H1 (cell line): ENCODE measurements at regions not wholly inside any gene's neighbourhood (a gene's known extent, or its start where the extent isn't known, plus 50 kb on each side); places are given as distances from the start of the nearest gene placed in this dataset.

Source experiments
- CTCF ChIA-PET: fragments of 300-600 bp; sonication (Branson Sonifier 250); formaldehyde crosslinking; loops from one replicate; lab custom pipeline; 2021; ENCODE audit not compliant: partially characterized antibody; lab: Charles Lee
- POLR2A ChIA-PET: fragments of 300-600 bp; sonication (Branson Sonifier 250); formaldehyde crosslinking; loops from one replicate; lab custom pipeline; 2021; ENCODE audit warnings: inconsistent platforms; ENCODE audit not compliant: partially characterized antibody; lab: Charles Lee
- DNase-seq, 2 experiments: peaks; one replicate each; pipeline versions ENCODE4 v3.0.0 to v3.0.0-alpha.2; 2010 to 2022; ENCODE audit warnings: low spot score in 2 of 2, low read depth in 1 of 2, mixed read lengths in 1 of 2
- FAIRE-seq: peaks from 2 replicates; lab custom pipeline; 2011; peaks lifted over from hg19 to GRCh38; lab: Jason Lieb, UNC
- H2AFZ ChIP-seq: 2 replicates; pipeline ENCODE4 v1.8.1; 2012; ENCODE audit warnings: low read length, inconsistent platforms
- H2AK5ac ChIP-seq: 2 replicates; pipeline ENCODE4 v1.6.1; 2013; ENCODE audit warnings: low read depth, low read length
- H2BK120ac ChIP-seq: replicated peaks from 2 replicates; pipeline ENCODE3; 2013; ENCODE audit warnings: low read depth, low read length, inconsistent platforms
- H2BK12ac ChIP-seq: 2 replicates; pipeline ENCODE4 v1.6.1; 2013; ENCODE audit warnings: low read depth, low read length
- H2BK15ac ChIP-seq: 2 replicates; pipeline ENCODE4 v1.6.1; 2013; ENCODE audit warnings: low read length
- H2BK20ac ChIP-seq: 2 replicates; pipeline ENCODE4 v1.6.1; 2013; ENCODE audit warnings: low read length
- H2BK5ac ChIP-seq: 2 replicates; pipeline ENCODE4 v1.6.1; 2013; ENCODE audit warnings: low read depth, low read length
- H3K14ac ChIP-seq: 2 replicates; pipeline ENCODE4 v1.6.1; 2013; ENCODE audit warnings: inconsistent platforms; ENCODE audit not compliant: insufficient read length
- H3K18ac ChIP-seq: 2 replicates; pipeline ENCODE4 v1.6.1; 2013; ENCODE audit warnings: low read length; ENCODE audit errors: extremely low read depth
- H3K23ac ChIP-seq: 2 replicates; pipeline ENCODE4 v1.6.1; 2013; ENCODE audit warnings: inconsistent platforms; ENCODE audit not compliant: insufficient read length
- H3K23me2 ChIP-seq: 2 replicates; pipeline ENCODE4 v1.6.1; 2013; ENCODE audit warnings: low read depth, low read length
- H3K27ac ChIP-seq: 2 replicates; pipeline ENCODE4 v1.6.1; 2011; ENCODE audit warnings: low read depth, low read length, inconsistent platforms
- H3K27me3 ChIP-seq, 4 experiments: replicated peaks in 1 of 4; 1 replicate in 1 of 4; 2 replicates in 3 of 4; pipeline versions ENCODE4 v1.6.1 to v1.8.1; 2011 to 2013; ENCODE audit warnings: low read length in 3 of 4, mild to moderate bottlenecking in 3 of 4, inconsistent platforms in 2 of 4, mixed read lengths in 2 of 4, moderate library complexity in 1 of 4; ENCODE audit not compliant: control insufficient read depth in 3 of 4, insufficient read depth in 3 of 4; ENCODE audit errors: extremely low read depth in 1 of 4
- H3K36me3 ChIP-seq, 4 experiments: 2 replicates each; pipeline versions ENCODE4 v1.6.1 to v1.8.1; 2011 to 2013; ENCODE audit warnings: mild to moderate bottlenecking in 4 of 4, low read length in 3 of 4, moderate library complexity in 2 of 4, control low read depth in 1 of 4, inconsistent platforms in 1 of 4; ENCODE audit not compliant: insufficient read depth in 4 of 4, control insufficient read depth in 2 of 4
- H3K4ac ChIP-seq: replicated peaks from 2 replicates; pipeline ENCODE3; 2013; ENCODE audit warnings: low read length, low read depth, mixed read lengths, inconsistent platforms; ENCODE audit not compliant: insufficient read length
- H3K4me1 ChIP-seq, 4 experiments: replicated peaks in 1 of 4; 1 replicate in 1 of 4; 2 replicates in 3 of 4; pipeline versions ENCODE4 v1.6.1 to v1.8.1; 2011 to 2013; ENCODE audit warnings: low read length in 3 of 4, inconsistent platforms in 2 of 4, mixed read lengths in 1 of 4; ENCODE audit not compliant: insufficient read depth in 4 of 4, control insufficient read depth in 3 of 4
- H3K4me2 ChIP-seq, 2 experiments: 2 replicates each; pipeline versions ENCODE4 v1.6.1 to v1.8.1; 2011 to 2013; ENCODE audit warnings: low read depth in 2 of 2, low read length in 2 of 2, control low read depth in 1 of 2, inconsistent platforms in 1 of 2, mild to moderate bottlenecking in 1 of 2; ENCODE audit not compliant: insufficient read depth in 1 of 2
- H3K4me3 ChIP-seq, 4 experiments: fragments of 200-600, 300-600 bp in 1 of 4; sonication (generic), shearing (Covaris generic), sonication (Bioruptor Twin) in 1 of 4; 2 replicates each; pipeline versions ENCODE4 v1.5.1 to v1.8.1; 2011 to 2016; ENCODE audit warnings: low read length in 4 of 4, low read depth in 3 of 4, control low read depth in 2 of 4, inconsistent platforms in 2 of 4, mild to moderate bottlenecking in 2 of 4, mixed read lengths in 1 of 4, moderate library complexity in 1 of 4; ENCODE audit not compliant: insufficient read depth in 2 of 4; ENCODE audit errors: extremely low read depth in 1 of 4
- H3K56ac ChIP-seq: replicated peaks from 2 replicates; pipeline ENCODE3; 2013; ENCODE audit warnings: low read depth, mild to moderate bottlenecking, mixed read lengths, low read length, inconsistent platforms; ENCODE audit not compliant: insufficient read length
- H3K79me1 ChIP-seq: 2 replicates; pipeline ENCODE4 v1.6.1; 2013; ENCODE audit warnings: low read depth, low read length, control low read depth
- H3K79me2 ChIP-seq, 2 experiments: 2 replicates each; pipeline versions ENCODE4 v1.6.1 to v1.8.1; 2012 to 2013; ENCODE audit warnings: low read length in 2 of 2, mild to moderate bottlenecking in 2 of 2, inconsistent platforms in 1 of 2; ENCODE audit not compliant: insufficient read depth in 2 of 2, control insufficient read depth in 1 of 2
- H3K9ac ChIP-seq, 4 experiments: replicated peaks in 1 of 4; 1 replicate in 1 of 4; 2 replicates in 3 of 4; pipeline versions ENCODE4 v1.6.1 to v1.8.1; 2011 to 2013; ENCODE audit warnings: low read depth in 3 of 4, low read length in 3 of 4, control low read depth in 2 of 4, mild to moderate bottlenecking in 2 of 4, moderate library complexity in 2 of 4, inconsistent platforms in 1 of 4; ENCODE audit errors: extremely low read depth in 1 of 4
- H3K9me3 ChIP-seq, 2 experiments: 2 replicates each; pipeline versions ENCODE4 v1.6.1 to v1.8.1; 2012 to 2013; ENCODE audit warnings: mild to moderate bottlenecking in 2 of 2, moderate library complexity in 2 of 2, control low read depth in 1 of 2, inconsistent platforms in 1 of 2, low read depth in 1 of 2, low read length in 1 of 2, mixed read lengths in 1 of 2; ENCODE audit not compliant: insufficient read depth in 2 of 2
- H4K20me1 ChIP-seq, 2 experiments: replicated peaks in 1 of 2; 2 replicates each; pipeline versions ENCODE3 to v1.8.1; 2011 to 2013; ENCODE audit warnings: inconsistent platforms in 2 of 2, low read length in 2 of 2, mild to moderate bottlenecking in 1 of 2; ENCODE audit not compliant: insufficient read depth in 2 of 2, control insufficient read depth in 1 of 2
- H4K5ac ChIP-seq: 2 replicates; pipeline ENCODE4 v1.6.1; 2013; ENCODE audit warnings: low read length, low read depth, mixed read lengths, inconsistent platforms; ENCODE audit not compliant: insufficient read length
- H4K8ac ChIP-seq: 2 replicates; pipeline ENCODE4 v1.8.0; 2013; ENCODE audit warnings: mild to moderate bottlenecking, moderate library complexity, low read length, inconsistent platforms; ENCODE audit not compliant: insufficient read depth; ENCODE audit errors: extremely low read depth
- H4K91ac ChIP-seq: replicated peaks from 2 replicates; pipeline ENCODE3; 2013; ENCODE audit warnings: low read length, mixed read lengths, inconsistent platforms; ENCODE audit not compliant: insufficient read length
- ASH2L ChIP-seq: fragments of 200-600, 300-600 bp; sonication (generic); IDR thresholded peaks from one replicate; pipeline ENCODE4 v1.7.1; 2017; ENCODE audit warnings: low read length
- BCL11A ChIP-seq, 2 experiments: IDR thresholded peaks; one replicate each; pipeline ENCODE4 v1.6.1; 2011; ENCODE audit warnings: low read depth in 2 of 2, low read length in 2 of 2, mild to moderate bottlenecking in 2 of 2
- CEBPB ChIP-seq: IDR thresholded peaks from 2 replicates; pipeline ENCODE4 v1.6.1; 2012; ENCODE audit warnings: low read depth, low read length
- EZH2 ChIP-seq: fragments of 200-600 bp; sonication (generic); IDR thresholded peaks from 2 replicates; pipeline ENCODE4 v1.7.1; 2012; ENCODE audit warnings: low read depth, mild to moderate bottlenecking, moderate library complexity, low read length, inconsistent platforms; ENCODE audit not compliant: severe bottlenecking
- HDAC2 ChIP-seq, 2 experiments: fragments of 300-600 bp in 1 of 2; sonication (generic) in 1 of 2; IDR thresholded peaks; 2 replicates each; pipeline ENCODE4 v1.6.1; 2011 to 2012; ENCODE audit warnings: low read depth in 2 of 2, low read length in 2 of 2, mild to moderate bottlenecking in 2 of 2, moderate library complexity in 2 of 2, borderline replicate concordance in 1 of 2, inconsistent platforms in 1 of 2
- KDM4A ChIP-seq: IDR thresholded peaks from one replicate; pipeline ENCODE4 v1.7.1; 2012; ENCODE audit warnings: low read depth, mild to moderate bottlenecking, moderate library complexity, low read length, inconsistent platforms; ENCODE audit not compliant: severe bottlenecking
- KDM5A ChIP-seq: fragments of 200-600 bp; IDR thresholded peaks from 2 replicates; pipeline ENCODE4 v1.7.1; 2012; ENCODE audit warnings: mild to moderate bottlenecking, low read length, inconsistent platforms, mixed read lengths
- MAX ChIP-seq: IDR thresholded peaks from 2 replicates; pipeline ENCODE4 v1.6.1; 2012; ENCODE audit warnings: inconsistent platforms
- POLR2AphosphoS5 ChIP-seq: IDR thresholded peaks from 2 replicates; pipeline ENCODE4 v1.6.1; 2011; ENCODE audit warnings: low read depth, low read length
- RAD21 ChIP-seq, 2 experiments: IDR thresholded peaks in 1 of 2; conservative IDR thresholded peaks in 1 of 2; 2 replicates each; pipeline ENCODE4 v1.6.1; 2011; ENCODE audit warnings: low read depth in 2 of 2, low read length in 2 of 2, improper control_type of control experiment in 1 of 2, inconsistent platforms in 1 of 2, mild to moderate bottlenecking in 1 of 2, moderate library complexity in 1 of 2
- RXRA ChIP-seq: IDR thresholded peaks from 2 replicates; pipeline ENCODE4 v1.6.1; 2011; ENCODE audit warnings: low read depth, mild to moderate bottlenecking, low read length, moderate library complexity; ENCODE audit not compliant: insufficient read depth
- SIN3A ChIP-seq, 2 experiments: IDR thresholded peaks in 1 of 2; conservative IDR thresholded peaks in 1 of 2; 2 replicates each; pipeline ENCODE4 v1.6.1; 2011 to 2012; ENCODE audit warnings: low read length in 2 of 2, improper control_type of control experiment in 1 of 2, low read depth in 1 of 2, mild to moderate bottlenecking in 1 of 2
- TBP ChIP-seq: IDR thresholded peaks from 2 replicates; pipeline ENCODE4 v1.6.1; 2011; ENCODE audit warnings: low read depth, low read length, improper control_type of control experiment
- ZNF274 ChIP-seq: IDR thresholded peaks from 2 replicates; pipeline ENCODE4 v1.7.0; 2012; ENCODE audit warnings: low read length, borderline replicate concordance; ENCODE audit errors: extremely low read depth
- WGBS, 2 experiments: shearing (Covaris generic) in 1 of 2; methylation state at CpG; one replicate each; pipeline versions ENCODE4 v1.1.6 to v1.1.7; 2013 to 2015; ENCODE audit warnings: low lambda C conversion rate in 2 of 2, mixed read lengths in 2 of 2, inconsistent platforms in 1 of 2, low coverage in 1 of 2, missing lambda C conversion rate in 1 of 2; ENCODE audit not compliant: insufficient replicate concordance in 2 of 2, insufficient coverage in 1 of 2, insufficient read length in 1 of 2; ENCODE audit errors: extremely low coverage in 1 of 2, missing lambda C conversion rate in 1 of 2; 5-methylcytosine and 5-hydroxymethylcytosine counted together

DNA sequence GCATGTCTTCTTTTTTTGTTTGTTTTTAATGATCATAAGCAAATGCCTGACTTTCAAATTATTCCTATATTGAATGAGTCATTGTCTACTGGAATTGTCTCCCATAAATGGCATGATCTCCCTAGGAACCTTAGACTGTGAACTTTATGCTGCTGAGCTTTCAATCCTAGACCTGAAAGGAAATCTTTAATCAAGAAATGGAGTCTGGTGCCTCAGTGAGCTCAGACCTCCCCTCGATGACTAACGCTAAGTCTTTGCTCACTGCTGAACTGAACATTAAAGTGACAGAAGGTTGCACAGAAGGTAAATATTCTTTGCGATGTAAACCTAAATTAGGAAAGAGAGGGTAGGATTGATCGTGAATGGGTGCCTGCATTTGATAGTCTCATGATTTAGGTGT is 745.2 kb upstream of the WWC1 start:
- H2BK120ac ChIP-seq: no peak overlapping the region
- no peak overlapping the region for H3K14ac ChIP-seq
- H3K56ac ChIP-seq: no peak overlapping the region
- peaks cover 0 to 7% (median 6%) of the 10 kb centered on the region in 4 experiments; a peak in 4 of 7 replicates for H3K4me1 ChIP-seq
- no peak overlapping the region for H2BK15ac ChIP-seq
- no peaks in the 10 kb centered on the region for H3K79me1 ChIP-seq
- no peak overlapping the region for H2BK20ac ChIP-seq
- CTCF ChIA-PET: interaction anchor here (1.3 kb wide), 1 partner anchor 10 kb away, joined by 3 read pairs; no protein-coding TSS in a partner anchor
- H4K91ac ChIP-seq: no peak overlapping the region
- no peak overlapping the region for H4K5ac ChIP-seq
- no peak overlapping the region for H3K4me3 ChIP-seq
- no peaks in the 10 kb centered on the region for H3K79me2 ChIP-seq
- no peak for DNase-seq
- H3K9me3 ChIP-seq: no peaks in the 10 kb centered on the region; a peak in 1 of 4 replicates
- H3K18ac ChIP-seq: no peak overlapping the region
- POLR2A ChIA-PET: no interaction called here
- no peak overlapping the region for H4K8ac ChIP-seq
- no peak overlapping the region for H2AK5ac ChIP-seq
- FAIRE-seq: no peak
- 90% methylated on average over 4 of the region's 4 CpGs; no CpG with 5 or more reads in 1 of the 2 experiments for WGBS, 2 experiments
- no peak overlapping the region for H2BK12ac ChIP-seq
- H3K23me2 ChIP-seq: no peaks in the 10 kb centered on the region
- no peaks in the 10 kb centered on the region for H4K20me1 ChIP-seq
- no peak overlapping the region for H3K4me2 ChIP-seq
- no peak overlapping the region for H2AFZ ChIP-seq
- H3K36me3 ChIP-seq: no peaks in the 10 kb centered on the region
- H3K23ac ChIP-seq: no peak overlapping the region
- no peaks in the 10 kb centered on the region for H3K27me3 ChIP-seq
- H2BK5ac ChIP-seq: no peak overlapping the region
- no peak overlapping the region for H3K9ac ChIP-seq
- no peak overlapping the region for H3K4ac ChIP-seq
- no peak overlapping the region for H3K27ac ChIP-seq
- no peak for TF ChIP-seq CEBPB
- no peak for TF ChIP-seq TBP
- TF ChIP-seq ZNF274: no peak
- no peak for TF ChIP-seq KDM4A
- no peak for TF ChIP-seq RAD21 (IDR thresholded peaks at IDR 0.05 in 1 of 2, conservative IDR thresholded peaks at IDR 0.05 in 1 of 2; ENCODE audit: low read depth in 2 of 2, low read length in 2 of 2)
- no peak for TF ChIP-seq KDM5A
- TF ChIP-seq SIN3A (conservative IDR thresholded peaks at IDR 0.05 in 1 of 2, IDR thresholded peaks at IDR 0.05 in 1 of 2; ENCODE audit: low read depth in 1 of 2, low read length in 2 of 2): no peak
- TF ChIP-seq ASH2L: no peak
- TF ChIP-seq EZH2: no peak
- TF ChIP-seq RXRA: no peak
- TF ChIP-seq POLR2AphosphoS5: no peak
- TF ChIP-seq HDAC2 (IDR thresholded peaks at IDR 0.05; ENCODE audit: borderline replicate concordance in 1 of 2, low read depth in 2 of 2, low read length in 2 of 2): no peak
- TF ChIP-seq BCL11A (IDR thresholded peaks at IDR 0.05; ENCODE audit: low read depth in 2 of 2, low read length in 2 of 2): no peak
- TF ChIP-seq MAX: no peak
